GM12891 (cell line): ENCODE measurements at regions not wholly inside any gene's neighbourhood (a gene's known extent, or its start where the extent isn't known, plus 50 kb on each side); places are given as distances from the start of the nearest gene placed in this dataset.

Experiments used
- PAX5 ChIP-seq: IDR thresholded peaks from 2 replicates; pipeline ENCODE4 v1.6.1; 2011; ENCODE audit warnings: low read length, moderate library complexity, mild to moderate bottlenecking; ENCODE audit not compliant: insufficient read depth, severe bottlenecking
- POLR2A ChIP-seq: IDR thresholded peaks from 2 replicates; pipeline ENCODE4 v1.6.1; 2011; ENCODE audit warnings: low read depth, low read length, control low read depth
- POLR2AphosphoS5 ChIP-seq: IDR thresholded peaks from 2 replicates; pipeline ENCODE4 v1.6.1; 2011; ENCODE audit warnings: low read depth, low read length, control low read depth
- SPI1 ChIP-seq: IDR thresholded peaks from 2 replicates; pipeline ENCODE4 v1.6.1; 2011; ENCODE audit warnings: low read depth, low read length, control low read depth
- TAF1 ChIP-seq: IDR thresholded peaks from 2 replicates; pipeline ENCODE4 v1.6.1; 2011; ENCODE audit warnings: low read depth, low read length, control low read depth

- no peak for TF ChIP-seq POLR2AphosphoS5
- TF ChIP-seq TAF1, result no peak
- no peak for TF ChIP-seq POLR2A
- TF ChIP-seq SPI1, result no peak
- no peak for TF ChIP-seq PAX5
Observed at GRCh38 chr4:166531703-166532102, 658.7 kb downstream of the TLL1 start.
